RWPE2 (cell line): ENCODE measurements at regions not wholly inside any gene's neighbourhood (a gene's known extent, or its start where the extent isn't known, plus 50 kb on each side); places are given as distances from the start of the nearest gene placed in this dataset.

Experiments
- ATAC-seq: fragments of 200-7000 bp; cut with Tn5 transposase; 3 replicates; pipeline ENCODE4 v1.9.1; 2021; ENCODE audit warnings: low read depth
- DNase-seq: peaks from one replicate; pipeline ENCODE4 v3.0.0-alpha.2; 2020; ENCODE audit warnings: low spot score
- H3K27ac ChIP-seq: fragments of 450-650 bp; 2 replicates; pipeline ENCODE4 v1.5.1; 2017; ENCODE audit warnings: mild to moderate bottlenecking; ENCODE audit not compliant: poor library complexity, severe bottlenecking
- H3K27me3 ChIP-seq: fragments of 250-450 bp; sonication (Bioruptor Pico); 2 replicates; pipeline ENCODE4 v1.5.1; 2021; ENCODE audit warnings: mild to moderate bottlenecking, moderate library complexity; ENCODE audit not compliant: insufficient read depth, poor library complexity, severe bottlenecking
- H3K36me3 ChIP-seq: fragments of 250-450 bp; sonication (Bioruptor Pico); 2 replicates; pipeline ENCODE4 v1.5.1; 2020; ENCODE audit warnings: low read depth, mild to moderate bottlenecking, moderate library complexity
- H3K4me1 ChIP-seq: fragments of 250-450 bp; sonication (Bioruptor Pico); 2 replicates; pipeline ENCODE4 v1.5.1; 2021; ENCODE audit warnings: mild to moderate bottlenecking, moderate library complexity; ENCODE audit not compliant: insufficient read depth, poor library complexity, severe bottlenecking
- H3K4me3 ChIP-seq: fragments of 250-450 bp; sonication (Bioruptor Pico); 2 replicates; pipeline ENCODE4 v1.5.1; 2021; ENCODE audit warnings: mild to moderate bottlenecking, moderate library complexity; ENCODE audit not compliant: severe bottlenecking
- H3K9me3 ChIP-seq: fragments of 250-450 bp; sonication (Bioruptor Pico); 2 replicates; pipeline ENCODE4 v1.5.1; 2021; ENCODE audit warnings: mild to moderate bottlenecking, moderate library complexity; ENCODE audit not compliant: severe bottlenecking
- CTCF ChIP-seq: fragments of 450-650 bp; IDR thresholded peaks from one replicate; pipeline ENCODE4 v1.5.1; 2017; ENCODE audit warnings: mild to moderate bottlenecking, moderate library complexity; ENCODE audit not compliant: poor library complexity, severe bottlenecking

- Histone ChIP-seq H3K9me3 (no peaks in the 10 kb centered on the region), H3K27ac (no peak overlapping the region), H3K27me3 (no peaks in the 10 kb centered on the region), H3K36me3 (no peaks in the 10 kb centered on the region), H3K4me3 (no peak overlapping the region), H3K4me1 (no peaks in the 10 kb centered on the region)
- TF ChIP-seq CTCF: no peak
- no peak for ATAC-seq
- no peak for DNase-seq
Measured at GRCh38 chr7:1314908-1315450, 82.3 kb downstream of the UNCX start.

GRCh38 chr7:1316086-1316485 is 83.4 kb downstream of the UNCX start:
- H3K9me3 ChIP-seq: no peaks in the 10 kb centered on the region
- no peak overlapping the region for H3K27ac ChIP-seq
- no peak for TF ChIP-seq CTCF
- no peaks in the 10 kb centered on the region for H3K27me3 ChIP-seq
- no peaks in the 10 kb centered on the region for H3K36me3 ChIP-seq
- H3K4me1 ChIP-seq: no peaks in the 10 kb centered on the region
- H3K4me3 ChIP-seq: no peak overlapping the region
- ATAC-seq: no peak
- no peak for DNase-seq

- H3K36me3 ChIP-seq: no peaks in the 10 kb centered on the region
- TF ChIP-seq CTCF: no peak
Measured at GRCh38 chr7:1317646-1318045, 85.0 kb downstream of the UNCX start.

GRCh38 chr7:1318051-1318450 is 85.4 kb downstream of the UNCX start:
- no peaks in the 10 kb centered on the region for H3K9me3 ChIP-seq
- no peak overlapping the region for H3K27ac ChIP-seq
- DNase-seq: peak; percentile 28
- no peak overlapping the region for H3K4me3 ChIP-seq
- no peaks in the 10 kb centered on the region for H3K36me3 ChIP-seq
- no peak for ATAC-seq
- H3K4me1 ChIP-seq: no peaks in the 10 kb centered on the region
- peaks cover 5% of the 10 kb centered on the region for H3K27me3 ChIP-seq
- TF ChIP-seq CTCF: no peak

More at GRCh38 chr7:1317646-1318045, 85.0 kb downstream of the UNCX start:
- no peaks in the 10 kb centered on the region for H3K9me3 ChIP-seq
- H3K4me1 ChIP-seq: no peaks in the 10 kb centered on the region
- ATAC-seq (no peak), DNase-seq (no peak)
- H3K27ac ChIP-seq: no peak overlapping the region
- peaks cover under 1% of the 10 kb centered on the region for H3K27me3 ChIP-seq
- H3K4me3 ChIP-seq: no peak overlapping the region

- Histone ChIP-seq H3K27ac (no peak overlapping the region), H3K4me1 (no peaks in the 10 kb centered on the region), H3K4me3 (no peak overlapping the region), H3K9me3 (no peaks in the 10 kb centered on the region), H3K27me3 (peaks cover 11% of the 10 kb centered on the region), H3K36me3 (no peaks in the 10 kb centered on the region)
- ATAC-seq (no peak), DNase-seq (peak; percentile 69)
- TF ChIP-seq CTCF: no peak
Measured at GRCh38 chr7:1318661-1319060, 86.0 kb downstream of the UNCX start.
